ENCODE measurements at regions not wholly inside any gene's neighbourhood (a gene's known extent, or its start where the extent isn't known, plus 50 kb on each side); places are given as distances from the start of the nearest gene placed in this dataset.

DNA sequence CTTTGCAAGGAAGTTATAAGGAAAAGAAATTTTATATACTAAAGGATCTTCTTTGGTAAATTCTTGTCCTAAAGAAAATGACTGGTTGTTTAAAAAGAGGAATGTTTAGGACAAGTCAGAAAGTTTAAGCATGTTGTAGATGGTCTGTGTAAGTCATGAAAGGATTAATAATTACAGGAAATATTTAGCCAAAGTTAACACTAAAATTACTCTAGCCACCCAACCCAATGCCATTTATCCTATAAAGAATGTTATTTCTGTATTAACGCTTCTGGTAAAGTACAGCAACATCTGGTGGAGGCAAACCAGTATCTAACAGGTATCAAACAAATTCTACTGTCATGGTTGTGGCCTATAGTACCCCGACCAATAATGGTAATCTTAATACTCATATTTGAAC, 546.9 kb upstream of the PKDCC start:
- ATAC-seq, result no peak

DNA sequence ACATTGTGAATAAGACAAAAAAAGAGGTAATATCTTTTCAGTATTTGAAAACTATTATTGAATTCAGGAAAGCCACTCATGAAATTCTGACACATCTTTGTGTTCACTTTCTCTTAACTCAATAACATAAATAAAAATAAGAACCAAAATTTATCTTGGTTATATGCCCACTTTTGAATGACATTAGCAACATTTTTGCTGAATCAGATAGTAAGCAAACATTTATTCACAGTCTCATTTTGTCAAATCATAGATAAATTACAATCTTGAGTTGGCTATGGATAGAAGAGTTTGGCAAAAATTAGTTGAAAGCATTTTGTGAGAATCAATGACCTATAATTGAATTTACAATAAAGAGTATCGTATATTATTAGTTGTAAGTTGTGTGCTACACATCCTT, 545.1 kb upstream of the PKDCC start:
- ATAC-seq, result no peak

DNA sequence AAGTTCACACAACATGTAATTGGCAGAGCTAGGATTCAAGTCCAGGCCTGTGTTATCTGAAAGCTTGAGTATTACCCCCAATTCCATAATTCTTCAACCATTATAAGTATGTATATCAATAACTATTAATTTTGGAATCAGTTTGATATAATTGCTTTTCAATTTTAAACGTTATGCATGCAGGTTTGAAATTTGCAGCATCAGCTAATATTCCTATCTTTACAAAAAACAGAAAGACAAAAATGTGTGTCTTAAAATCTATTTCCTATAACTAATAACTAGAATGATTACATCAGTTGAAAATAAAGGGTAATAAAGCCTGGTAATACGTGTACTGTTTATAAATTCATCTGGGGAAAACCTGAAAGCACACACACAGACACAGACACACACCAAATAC, 543.3 kb upstream of the PKDCC start:
- no peak for ATAC-seq

DNA sequence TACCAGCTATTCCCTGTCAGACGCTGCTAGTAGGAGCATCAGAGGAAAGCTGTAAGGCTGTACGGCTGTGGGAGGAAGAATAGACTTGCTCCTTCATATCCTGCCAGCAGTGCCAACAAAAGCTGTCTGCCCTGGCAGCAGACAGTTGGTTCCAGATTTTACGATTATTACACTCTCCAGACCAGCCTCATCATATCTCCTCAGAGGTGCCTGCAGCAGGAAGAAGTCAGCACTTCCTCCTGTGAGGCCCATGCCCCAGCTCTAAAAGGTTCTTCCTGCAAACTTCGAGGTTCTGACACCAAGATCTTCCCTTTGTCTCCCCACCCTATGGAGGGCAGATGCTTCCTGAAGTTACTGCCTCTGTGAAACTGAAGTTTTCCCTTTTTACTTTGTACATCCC, 537.7 kb upstream of the PKDCC start:
- no peak for ATAC-seq

DNA sequence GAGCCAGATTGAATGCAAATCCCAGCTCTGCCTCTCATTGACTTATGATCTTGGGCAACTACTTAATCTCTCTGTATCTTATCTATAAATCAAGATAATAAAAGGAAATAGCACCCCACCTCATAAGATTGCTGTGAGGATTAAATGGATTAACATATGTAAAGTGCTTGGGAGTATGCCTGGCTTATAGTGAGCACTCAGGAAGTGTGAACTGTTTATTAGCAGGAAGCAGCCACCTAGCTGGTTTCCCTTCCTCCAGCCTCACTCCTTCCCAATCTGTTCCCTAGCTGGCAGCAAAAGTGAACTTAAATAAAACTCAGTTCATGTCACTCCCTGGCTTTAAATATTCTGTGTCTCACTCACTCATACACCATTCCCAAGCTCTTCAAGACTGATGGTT, 526.6 kb upstream of the PKDCC start:
- ATAC-seq, result no peak

DNA sequence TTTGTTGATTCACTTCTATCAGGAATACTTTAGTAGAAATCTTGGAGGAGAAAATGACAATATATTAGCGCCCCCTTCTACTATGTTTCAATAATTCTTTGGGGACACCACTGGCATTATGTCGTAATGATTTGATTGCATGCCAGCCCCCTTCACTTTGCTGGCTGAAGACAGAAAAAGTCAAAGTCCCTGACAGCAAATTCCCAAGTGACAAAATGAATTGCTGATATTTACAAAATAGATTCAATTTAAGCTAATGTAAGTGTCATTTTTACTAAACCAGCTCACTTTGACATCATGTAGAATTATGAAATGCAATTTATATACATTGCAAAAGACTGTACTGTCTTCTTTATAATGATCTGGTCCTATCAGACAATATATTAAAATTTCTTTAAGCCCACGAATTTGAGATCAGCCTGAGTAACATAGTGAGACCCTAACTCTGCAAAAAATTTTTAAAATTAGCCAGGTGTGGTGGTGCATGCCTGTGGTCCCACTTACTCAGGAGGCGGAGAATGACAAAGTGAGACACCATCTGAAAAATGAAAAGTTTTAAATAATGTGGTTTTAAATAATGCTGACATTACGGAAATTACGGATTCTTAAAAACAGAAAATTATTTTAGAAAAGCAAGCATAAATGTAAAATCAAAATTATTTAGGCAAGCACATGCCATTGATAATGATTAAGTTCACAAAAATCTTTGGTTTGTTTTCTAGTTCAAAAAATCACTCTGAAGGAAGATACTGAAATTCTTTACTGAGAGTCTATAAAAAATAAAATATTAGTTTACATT, 520.1 kb upstream of the PKDCC start:
- no peak for ATAC-seq

DNA sequence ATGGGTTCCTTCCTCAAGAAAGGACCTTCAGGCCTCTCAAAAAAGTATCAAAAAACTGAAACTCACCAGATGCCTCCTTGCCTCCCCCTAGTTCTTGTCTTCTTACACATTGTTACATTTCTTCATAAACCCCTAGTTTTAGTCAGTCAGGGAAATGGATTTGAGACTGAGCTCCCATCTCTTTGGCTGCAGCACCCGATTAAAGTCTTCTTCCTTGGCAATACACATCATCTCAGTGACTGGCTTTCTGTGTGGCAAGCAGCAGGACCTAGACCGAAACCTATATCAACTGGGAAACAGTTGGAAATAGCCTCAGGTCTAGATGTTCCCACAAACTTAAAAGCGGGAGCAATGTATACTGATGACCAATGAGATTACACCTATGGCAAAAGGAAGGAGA, 512.2 kb upstream of the PKDCC start:
- no peak for ATAC-seq

DNA sequence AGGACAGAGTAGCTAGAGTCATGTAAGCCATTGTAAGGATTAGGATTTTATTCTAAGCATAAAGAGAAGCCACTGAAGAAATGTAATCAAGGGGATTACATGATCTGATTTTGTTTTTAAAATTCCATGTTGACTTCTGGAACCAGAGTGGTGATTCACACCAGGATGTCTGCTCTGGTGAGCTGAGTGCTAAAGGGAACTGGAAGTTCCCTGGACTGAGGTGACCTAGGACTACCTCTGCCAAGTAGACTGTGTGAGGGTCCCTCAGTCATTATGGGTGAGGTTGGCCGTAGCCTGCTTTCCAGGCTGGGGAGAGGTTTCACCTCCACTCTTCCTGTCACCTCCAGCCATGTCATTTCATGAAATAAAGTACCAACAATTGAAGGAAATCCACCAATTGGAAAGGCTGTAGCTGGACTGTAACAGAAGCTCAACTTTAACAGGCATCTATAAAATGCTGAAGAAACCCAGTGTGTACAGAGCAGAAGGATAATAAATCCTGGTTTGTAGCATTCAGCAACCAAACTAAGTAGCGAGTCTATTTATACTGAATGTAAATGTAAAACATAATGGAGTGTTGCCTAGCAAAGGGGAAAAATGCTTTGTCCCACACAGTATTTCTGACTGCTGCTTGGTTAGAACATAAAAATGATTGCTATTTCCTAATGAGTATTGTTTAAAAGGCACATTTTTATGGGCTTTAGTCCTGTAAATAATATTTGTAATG, 507.4 kb upstream of the PKDCC start:
- ATAC-seq, result no peak

DNA sequence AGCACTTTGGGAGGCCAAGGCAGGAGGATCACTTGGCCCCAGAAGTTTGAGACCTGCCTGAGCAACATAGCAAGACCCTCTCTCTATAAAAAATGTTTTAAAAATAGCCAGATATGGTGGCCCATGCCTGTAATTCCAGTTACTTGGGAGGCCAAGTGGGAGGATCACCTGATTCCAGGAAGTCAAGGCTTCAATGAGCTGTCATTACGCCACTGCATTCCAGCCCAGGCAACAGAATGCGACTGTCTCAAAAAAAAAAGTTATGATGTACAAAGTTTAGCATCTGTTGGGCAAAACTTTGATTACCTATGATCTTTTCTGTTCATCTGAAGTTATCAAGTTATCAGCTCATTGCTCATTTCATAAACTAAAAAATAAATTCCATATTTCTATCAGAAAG, 504.1 kb upstream of the PKDCC start:
- ATAC-seq, result no peak

DNA sequence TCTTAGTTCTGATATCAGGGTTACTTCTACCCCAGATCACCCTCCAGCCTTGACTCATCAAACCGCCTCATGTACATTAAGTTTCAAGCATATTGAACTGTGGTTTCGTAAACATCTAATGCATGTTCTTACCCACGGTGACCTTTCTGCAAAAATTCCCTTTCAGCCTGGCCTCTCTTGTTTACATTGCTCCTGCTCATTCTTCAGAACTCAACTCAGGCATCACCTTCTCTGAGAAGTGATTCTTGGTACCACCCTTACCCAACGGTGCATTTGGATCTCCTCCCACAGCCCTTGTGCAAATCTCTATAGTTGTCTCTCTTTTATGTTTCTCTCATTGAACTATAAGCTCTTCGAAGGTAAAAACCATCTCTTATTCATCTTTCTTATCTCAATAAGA, 503.1 kb upstream of the PKDCC start:
- ATAC-seq, result no peak

DNA sequence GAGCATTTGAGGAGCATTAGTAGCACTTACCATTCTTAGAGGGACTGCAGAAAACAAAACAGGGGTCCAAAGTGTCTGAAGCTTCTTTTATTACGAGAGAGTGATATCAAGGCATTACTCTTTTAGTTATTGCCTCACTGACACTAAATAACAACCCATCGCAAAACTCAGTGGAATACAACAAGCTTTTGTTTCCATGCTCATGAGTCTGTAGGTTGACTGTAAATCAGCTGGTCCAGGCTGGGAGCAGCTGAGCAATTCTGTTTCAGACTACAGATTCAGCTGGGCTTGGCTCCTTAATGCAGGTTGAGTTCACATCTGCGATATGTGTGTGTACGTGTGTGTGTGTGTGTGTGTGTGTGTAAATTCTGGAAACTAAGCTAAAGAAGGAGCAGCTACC, 501.8 kb upstream of the PKDCC start:
- ATAC-seq, result no peak

DNA sequence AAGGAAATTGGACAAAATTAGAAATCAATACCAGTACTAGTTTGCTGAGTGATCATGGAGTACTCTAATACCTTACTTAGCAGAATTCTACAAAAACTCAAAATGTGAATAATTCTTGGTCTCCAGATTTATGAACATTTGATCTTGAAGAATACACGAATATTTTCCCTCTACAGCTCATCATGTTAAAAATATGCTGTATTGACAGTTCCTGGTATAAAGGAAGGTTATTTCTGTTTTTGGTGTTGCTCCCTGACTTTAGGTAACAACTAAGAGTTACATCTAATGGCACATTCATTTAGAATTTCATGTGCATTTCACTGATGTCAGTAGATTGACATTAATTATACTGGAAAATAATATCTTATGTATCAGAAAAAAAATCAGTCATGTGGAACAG, 479.2 kb upstream of the PKDCC start:
- no peak for ATAC-seq

DNA sequence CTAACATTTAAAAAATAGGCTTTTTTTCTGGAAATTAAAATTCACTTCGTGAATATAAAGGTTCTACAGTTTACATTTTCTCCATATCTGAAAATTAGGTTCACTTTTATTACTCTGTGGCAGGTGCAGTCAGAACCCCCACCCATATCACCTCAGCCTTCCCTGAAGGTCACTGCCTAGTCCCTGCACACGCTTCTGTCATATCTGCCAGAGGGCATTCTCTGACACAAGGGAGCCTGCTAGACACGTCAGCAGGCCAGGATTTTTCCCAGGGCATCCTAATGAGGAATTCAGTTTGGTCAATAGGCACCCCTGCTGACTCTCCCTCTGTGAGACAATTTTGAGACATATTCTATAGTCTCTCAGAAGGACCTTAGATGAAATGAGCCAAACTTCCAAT, 475.7 kb upstream of the PKDCC start:
- ATAC-seq, result no peak

DNA sequence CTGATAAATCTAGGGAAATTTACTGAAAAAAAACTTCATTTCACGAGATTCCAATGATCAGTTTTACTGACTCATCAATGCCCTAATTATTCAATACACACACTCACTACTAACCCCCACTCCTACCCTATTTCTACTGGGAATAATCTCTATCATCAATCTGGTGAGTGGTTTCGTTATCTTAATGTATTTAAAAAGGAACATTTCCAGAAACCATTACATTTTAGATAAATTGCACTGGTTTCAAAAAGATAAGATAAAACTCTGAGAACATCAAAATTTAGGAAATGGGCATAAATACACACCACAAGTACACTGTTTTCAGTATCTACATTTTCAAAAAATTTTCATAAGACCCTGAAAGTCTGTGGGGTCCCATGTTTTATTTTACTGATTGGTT, 471.4 kb upstream of the PKDCC start:
- ATAC-seq, result no peak

DNA sequence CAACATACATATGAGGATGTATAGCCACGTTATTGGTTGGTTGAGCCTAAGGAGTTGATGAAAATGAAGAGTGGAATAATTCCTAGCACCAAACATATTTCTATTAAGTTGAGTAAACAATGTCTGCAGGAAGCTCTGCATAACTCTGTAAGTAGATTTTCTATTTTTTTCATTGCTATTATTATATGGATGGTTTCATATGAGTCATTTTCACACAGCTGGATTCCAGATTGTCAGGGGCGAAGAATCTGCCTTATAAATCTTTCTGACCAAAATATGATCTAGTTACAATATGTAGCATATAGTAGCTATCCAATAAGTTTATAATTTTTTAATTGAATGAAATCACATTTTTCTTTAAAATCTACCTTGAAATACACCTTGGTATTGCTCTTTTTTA, 468.0 kb upstream of the PKDCC start:
- no peak for ATAC-seq

DNA sequence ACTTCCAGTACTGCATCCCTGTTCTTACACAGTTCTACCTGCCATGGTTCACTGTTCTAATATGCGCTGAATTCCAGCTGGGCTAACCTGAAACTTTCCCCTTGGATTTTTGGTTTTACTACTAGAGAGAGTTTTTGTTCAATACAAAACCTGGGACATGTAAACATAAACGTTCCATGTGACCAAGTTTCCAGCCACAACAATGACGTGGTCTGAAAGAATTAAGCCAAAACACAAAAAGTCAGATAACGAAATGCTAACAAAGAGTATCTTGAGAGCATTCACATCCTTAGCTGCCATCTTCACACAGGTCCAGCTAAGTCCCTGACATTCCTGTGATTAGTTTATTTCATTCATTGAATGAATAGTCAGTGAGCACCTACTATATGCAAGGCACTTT, 467.0 kb upstream of the PKDCC start:
- no peak for ATAC-seq

DNA sequence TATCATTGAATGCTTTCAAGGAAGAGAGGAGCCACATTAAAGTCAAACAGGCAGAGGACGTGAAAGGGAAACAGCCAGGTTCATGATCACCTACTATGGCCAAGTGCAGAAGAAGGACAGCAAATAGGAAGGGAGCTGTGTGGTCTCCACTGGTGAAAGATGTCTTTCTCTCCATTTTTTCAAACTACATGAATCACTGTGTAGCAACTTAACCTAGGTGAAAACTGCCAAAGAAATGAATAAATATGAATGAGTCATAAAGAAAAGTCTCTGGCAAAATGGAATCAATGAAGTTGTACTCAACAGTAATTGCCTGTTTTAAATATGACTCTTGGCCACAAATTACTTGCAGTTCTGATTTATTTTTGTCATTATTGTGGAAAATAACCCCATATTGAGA, 452.6 kb upstream of the PKDCC start:
- no peak for ATAC-seq

DNA sequence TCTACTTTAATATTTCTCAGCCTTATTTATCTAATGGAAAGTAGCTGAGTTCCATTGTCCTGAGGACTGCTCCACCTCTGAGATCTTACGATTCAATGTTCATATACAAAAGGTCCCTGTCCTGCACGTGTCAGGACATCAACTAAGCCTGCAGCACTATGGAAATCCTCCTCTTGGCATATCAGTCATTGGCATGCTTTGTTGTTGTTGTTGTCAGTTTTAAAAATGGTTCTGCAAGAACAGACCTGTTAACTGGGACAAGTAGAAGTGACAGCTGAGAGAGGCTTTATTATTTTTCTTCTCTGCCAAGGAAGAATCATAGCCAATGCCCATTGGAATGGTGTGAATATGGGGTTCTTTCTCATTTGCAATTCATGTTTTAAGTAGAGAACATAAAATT, 450.1 kb upstream of the PKDCC start:
- ATAC-seq, result no peak

DNA sequence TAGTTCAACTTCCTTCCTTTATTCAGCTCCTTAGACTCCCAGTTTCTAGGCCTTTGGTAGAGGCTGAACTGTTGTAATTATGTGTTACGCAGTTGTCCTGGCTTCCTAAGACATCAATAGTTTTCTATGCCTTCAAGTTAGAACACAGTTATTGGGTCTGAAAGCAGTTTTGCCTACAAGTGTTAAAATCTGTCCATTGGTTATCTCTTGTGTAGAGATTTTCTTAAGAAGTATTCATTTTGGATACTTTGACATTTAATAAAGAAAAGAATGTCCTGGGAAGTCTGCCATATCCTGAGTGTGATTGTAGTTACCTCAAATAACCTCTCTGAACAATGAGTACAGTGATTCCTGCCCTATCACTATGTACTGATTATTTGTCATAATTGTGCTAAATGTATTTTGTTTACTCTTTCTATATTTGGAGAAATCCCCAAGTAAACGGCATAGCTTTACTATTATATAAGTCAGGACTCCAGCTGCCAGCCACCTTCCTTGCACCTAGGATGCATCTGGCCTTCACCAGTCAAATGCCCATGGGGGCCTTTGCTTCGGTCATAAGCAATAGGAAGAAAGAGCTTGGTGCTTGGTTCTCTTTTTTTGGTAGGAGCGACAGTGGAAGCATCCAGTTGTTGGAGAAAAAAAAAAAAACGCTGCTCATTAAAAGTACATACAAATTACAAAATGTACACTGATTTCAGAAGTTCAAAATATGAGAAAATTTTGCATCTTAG, 449.5 kb upstream of the PKDCC start:
- ATAC-seq, result no peak

DNA sequence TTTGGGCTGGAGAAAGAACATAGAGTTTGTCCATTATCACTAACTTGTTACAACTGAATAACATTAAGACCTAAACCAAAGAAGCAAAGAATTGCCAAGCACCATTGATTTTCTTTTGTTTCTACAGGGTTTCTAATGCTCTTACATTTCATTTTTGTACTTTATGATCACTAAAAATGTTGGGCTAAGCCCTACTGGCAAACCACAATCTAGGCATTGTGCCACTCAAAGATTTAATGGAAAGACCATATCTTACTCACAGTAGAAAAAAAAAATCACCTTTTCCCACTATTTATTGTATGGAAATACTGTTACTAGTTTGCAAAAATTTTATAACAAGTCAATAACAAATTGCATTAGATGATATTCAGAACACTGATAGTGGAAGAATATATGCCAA, 447.4 kb upstream of the PKDCC start:
- no peak for ATAC-seq

DNA sequence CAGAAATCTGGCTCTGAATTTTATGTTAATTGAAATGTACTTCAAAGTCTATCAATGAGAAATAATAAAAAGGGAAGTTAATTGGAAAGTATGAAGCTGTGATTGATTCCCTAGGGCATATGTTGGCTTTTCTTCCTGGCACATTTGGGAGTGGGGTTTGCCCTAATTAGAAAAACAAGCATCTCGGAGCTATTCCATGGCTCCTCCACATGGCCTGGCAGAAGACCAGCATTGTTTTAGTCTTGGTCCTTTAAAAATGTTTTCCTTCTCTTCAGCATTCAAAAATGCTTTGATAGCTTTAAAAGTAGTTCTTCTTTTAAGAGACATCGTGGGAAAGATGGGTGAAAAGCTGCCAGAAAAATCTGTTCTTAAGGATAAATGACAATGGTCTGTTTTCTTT, 445.5 kb upstream of the PKDCC start:
- no peak for ATAC-seq

DNA sequence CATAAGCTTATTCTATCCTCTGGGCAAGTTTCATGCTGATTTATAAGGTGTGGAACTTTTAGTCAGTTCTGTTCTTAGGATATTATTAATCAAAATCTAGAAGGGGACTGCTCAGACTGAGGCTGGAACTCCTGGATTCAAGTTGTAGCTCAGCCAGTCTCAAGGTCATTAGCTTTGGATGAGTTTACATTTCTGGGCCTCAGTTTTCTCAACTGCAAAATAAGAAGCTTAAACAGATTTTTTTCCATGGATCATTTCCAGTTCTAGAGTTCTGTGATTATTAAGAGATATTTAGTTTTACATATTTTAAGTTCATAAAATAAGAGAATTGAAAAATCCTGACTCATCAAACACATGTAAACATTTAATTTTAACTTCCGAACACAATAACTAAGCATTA, 442.5 kb upstream of the PKDCC start:
- no peak for ATAC-seq

DNA sequence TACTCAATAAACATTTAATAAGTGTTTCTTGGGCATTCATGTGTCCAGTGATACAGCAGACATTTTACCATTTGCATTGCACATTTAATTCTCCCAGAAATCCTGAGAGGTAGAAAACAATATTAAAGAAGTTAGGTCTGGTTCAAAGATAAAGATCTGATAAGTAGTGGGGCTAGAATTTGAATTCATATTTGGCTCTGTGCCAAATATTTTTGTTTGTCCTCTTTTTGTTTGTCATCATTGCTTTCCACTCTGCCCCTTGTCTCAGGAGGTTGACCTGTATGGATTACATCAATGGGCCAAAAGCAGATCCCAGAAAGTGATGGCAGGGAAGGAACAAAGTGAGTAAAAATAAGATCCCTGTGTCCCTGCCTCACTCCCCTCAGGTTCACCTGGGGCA, 441.9 kb upstream of the PKDCC start:
- no peak for ATAC-seq
